HG03135 (cell line): ENCODE measurements at regions not wholly inside any gene's neighbourhood (a gene's known extent, or its start where the extent isn't known, plus 50 kb on each side); places are given as distances from the start of the nearest gene placed in this dataset.
"Not testable (repeated sequence)": the region's sequence is repeated elsewhere in the genome, so short reads cannot be mapped to it uniquely, and the experiment has no call there.

Source experiments
- ATAC-seq: cut with Tn5 transposase; IDR thresholded peaks from one replicate; pipeline ENCODE4 v1.9.1; 2021; ENCODE audit warnings: mild to moderate bottlenecking, moderate library complexity; ENCODE audit not compliant: unreplicated experiment

DNA sequence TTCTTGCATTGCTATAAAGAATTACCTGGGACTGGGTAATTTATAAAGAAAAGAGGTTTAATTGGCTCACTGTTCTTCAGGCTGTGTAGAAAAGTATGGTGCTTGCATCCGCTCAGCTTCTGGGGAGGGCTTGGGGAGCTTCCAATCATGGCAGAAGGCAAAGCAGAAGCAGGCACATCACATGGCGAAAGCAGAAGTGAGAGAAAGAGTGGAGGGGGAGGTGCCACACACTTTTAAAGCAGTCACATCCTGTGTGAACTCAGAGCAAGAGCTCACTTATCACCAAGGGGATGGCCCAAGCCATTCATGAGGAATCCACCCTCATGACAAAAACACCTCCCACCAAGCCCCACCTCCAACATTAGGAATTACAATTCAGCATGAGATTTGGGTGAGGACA is 303.5 kb downstream of the OTUD1 start:
- peak; percentile 97 for ATAC-seq

GRCh38 chr10:23742807-23743206 is 303.9 kb downstream of the OTUD1 start:
- no peak for ATAC-seq

- ATAC-seq = no peak
Measured at GRCh38 chr10:23754179-23754578, 315.3 kb downstream of the OTUD1 start.

DNA sequence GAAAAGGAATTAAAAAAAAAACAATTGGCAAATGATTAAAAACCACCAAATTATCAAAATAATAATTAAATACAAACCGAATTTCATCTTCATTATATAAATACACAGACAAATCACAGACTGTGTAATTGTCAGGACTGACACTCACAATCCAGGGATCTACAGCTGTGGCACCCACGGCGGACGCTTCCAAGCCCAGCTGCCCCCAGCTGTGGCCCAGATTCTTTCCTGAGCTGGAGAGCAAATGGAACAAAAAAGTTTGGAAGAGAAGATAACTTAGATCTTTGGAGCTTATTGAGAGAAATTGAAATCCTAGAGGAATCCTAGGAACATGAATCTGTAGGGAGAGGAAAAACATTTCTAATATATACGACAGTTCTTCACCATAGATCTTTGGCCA is 316.1 kb downstream of the OTUD1 start:
- ATAC-seq = no peak

DNA sequence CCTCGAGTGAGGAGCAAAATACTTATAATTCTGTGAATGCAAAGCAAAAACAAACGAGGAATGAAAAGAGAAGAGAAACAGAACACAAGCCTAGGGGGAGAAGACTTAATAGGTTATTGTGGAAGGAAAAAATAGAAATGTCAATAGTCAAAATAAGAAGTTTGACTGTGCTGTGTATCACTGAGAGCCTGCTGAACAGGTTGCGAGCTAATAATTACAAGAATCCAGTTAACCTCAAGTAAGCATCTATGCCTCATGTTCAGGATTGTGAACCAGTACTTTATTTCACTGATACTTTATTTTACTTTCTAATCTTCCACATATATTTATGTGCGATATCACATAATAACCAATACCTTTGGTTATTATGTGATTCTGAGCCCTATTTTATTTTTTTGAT is 316.7 kb downstream of the OTUD1 start:
- no peak for ATAC-seq

DNA sequence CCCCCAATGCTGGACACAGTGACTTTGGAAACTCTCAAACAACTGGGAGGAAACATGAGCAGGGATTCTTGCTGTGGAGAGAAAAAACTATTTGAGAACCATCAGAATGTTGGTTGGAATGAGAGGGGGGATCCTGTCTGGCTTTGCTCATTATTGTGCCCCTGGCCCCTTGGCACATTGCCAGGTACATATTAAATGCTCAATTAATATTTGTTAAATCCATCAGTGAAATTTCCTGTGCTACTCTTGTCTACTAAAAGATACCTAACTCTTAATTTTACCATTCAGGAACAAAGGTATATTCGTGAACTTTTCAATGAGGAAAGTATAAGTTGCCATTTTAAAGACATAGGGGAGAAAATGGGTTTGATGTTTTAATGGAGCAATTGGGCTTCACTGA is 329.4 kb downstream of the OTUD1 start:
- ATAC-seq = no peak

GRCh38 chr10:23777153-23777552 is 338.3 kb downstream of the OTUD1 start:
- ATAC-seq = no peak

DNA sequence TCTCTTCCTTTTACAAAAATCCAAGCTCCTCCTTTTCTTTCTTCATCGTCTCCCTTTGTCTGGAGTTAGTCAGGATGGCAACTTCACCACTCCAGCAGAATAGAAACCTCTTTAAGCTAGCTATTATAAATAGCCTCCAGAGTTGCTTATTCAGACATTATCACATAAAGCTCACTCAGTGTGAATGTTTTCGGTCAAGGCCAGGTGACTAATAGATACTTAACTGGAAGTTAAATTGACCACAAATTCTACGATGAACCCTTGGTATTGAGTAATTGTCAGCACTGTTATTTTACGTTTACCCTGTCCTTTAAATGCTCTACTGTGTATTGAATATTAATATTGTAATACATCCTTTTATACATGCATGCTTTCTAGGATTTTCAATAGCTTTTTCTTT is 340.4 kb downstream of the OTUD1 start:
- ATAC-seq = no peak

- ATAC-seq = no peak
Measured at GRCh38 chr10:23780331-23780730, 341.5 kb downstream of the OTUD1 start.

GRCh38 chr10:23786594-23786993 is 347.7 kb downstream of the OTUD1 start:
- ATAC-seq = no peak

DNA sequence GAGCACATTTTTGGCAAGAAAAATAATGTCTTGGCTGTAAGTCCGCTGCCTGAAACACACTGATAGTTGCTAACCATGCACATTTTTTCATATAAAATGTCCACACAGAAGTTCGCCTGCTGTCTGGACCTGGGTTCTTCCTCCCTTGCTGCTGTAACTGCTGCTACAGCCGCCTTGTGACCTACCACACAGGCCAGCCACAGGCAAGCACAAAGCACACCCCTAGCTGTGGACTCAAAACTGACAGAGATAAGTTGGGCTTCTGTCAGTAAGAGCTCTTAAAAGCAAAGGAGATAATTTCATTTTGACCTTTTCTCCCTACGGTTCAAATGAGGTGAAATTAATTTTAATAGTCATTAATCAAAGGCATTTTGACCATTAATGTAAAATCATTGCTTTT is 354.7 kb downstream of the OTUD1 start:
- ATAC-seq = no peak

GRCh38 chr10:23797452-23797851 is 358.6 kb downstream of the OTUD1 start:
- not testable (repeated sequence) for ATAC-seq

DNA sequence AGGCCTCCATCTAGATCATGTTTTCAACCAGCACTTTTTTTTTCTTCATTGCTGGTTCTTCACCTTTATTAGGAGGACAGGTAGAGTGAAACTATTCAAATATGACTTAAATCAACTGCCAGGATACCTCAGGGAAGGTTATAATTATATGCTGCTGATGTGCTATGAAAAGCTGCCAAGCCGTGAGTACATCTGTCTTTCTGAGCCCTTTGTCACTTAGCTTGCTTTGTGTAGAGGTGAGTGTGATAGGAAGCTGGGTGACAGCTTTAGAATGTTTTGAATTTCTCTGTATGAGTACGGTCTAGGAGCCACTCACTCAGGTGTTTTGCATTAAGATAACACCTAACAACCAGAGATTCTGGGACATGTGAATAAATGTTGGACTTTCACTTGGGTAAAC is 365.2 kb downstream of the OTUD1 start:
- ATAC-seq = no peak

DNA sequence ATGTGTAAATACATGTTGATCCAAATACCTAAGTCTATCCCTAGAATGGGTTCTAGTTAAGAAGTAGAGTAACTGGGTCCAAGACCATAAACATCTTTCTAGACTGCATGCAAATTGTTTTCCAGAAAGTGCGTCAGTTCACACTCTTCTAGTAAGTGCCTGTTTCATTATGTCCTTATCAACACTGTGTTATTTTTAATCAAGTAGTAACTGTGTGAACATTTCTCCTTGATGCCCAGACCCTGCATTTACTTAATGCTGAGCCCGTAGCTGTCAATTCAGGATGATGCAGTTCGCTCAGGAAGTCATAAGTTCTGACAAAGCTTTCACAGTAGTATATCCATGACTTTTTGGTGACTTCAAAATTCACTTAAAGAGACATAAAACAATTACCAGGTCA is 374.8 kb downstream of the OTUD1 start:
- no peak for ATAC-seq

GRCh38 chr10:23818484-23818883 is 379.6 kb downstream of the OTUD1 start:
- no peak for ATAC-seq

DNA sequence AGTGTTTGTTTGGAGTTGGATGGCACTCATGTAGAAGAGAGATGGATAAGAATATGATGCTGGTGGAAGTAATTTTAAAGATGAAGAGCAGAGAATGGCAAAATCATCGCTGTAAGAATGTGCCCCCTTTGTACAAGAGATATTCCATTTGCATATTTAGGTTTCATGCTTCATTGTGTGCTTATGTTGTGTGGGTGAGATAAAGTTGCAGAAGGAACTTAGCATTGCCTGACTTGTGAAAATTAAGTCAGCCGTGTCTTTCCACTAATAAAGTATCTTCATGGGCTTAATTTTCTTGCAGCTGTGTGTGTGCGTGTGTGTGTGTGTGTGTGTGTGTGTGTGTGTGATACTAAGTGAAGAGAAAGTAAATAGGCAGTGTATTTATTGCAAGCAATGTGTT is 381.9 kb downstream of the OTUD1 start:
- no peak for ATAC-seq

DNA sequence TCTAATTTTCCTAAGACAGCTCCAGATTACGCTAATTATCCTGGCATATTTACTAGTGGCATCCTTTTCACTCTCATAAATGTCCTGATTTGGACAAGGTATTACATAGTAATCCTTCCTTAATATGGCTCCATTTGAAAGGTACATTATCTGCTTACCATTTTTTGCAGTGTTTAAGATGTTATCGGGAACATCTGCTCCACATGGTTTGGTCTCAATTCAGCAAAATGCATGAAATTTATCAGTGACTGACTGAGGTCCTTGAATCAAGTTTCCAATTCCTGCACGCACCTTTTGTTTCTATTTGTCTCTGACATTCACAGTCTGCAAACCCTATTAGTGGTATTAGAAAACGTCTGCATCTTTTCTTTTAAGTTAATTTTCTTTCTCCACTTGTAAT is 384.1 kb upstream of the KIAA1217 start:
- ATAC-seq = no peak

- no peak for ATAC-seq
Measured at GRCh38 chr10:23826421-23826820, 382.5 kb upstream of the KIAA1217 start.

DNA sequence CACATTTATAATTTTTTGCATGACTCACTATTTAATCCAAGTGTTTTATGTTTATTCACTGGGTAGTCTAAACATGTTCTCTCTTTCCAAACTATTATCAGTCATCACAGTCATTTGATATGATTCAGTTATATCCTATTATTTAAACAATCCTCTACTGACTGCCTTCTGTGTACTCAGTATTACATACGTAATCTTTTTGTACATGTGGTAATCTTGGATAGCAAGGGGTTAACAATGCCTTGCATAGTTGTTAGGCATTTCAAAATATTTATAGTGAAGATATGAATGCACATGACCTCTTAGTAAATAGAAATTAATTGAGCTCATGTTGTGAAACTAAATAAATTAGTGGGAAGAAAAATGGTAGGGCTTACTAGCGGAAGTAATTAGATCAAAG is 379.4 kb upstream of the KIAA1217 start:
- no peak for ATAC-seq

DNA sequence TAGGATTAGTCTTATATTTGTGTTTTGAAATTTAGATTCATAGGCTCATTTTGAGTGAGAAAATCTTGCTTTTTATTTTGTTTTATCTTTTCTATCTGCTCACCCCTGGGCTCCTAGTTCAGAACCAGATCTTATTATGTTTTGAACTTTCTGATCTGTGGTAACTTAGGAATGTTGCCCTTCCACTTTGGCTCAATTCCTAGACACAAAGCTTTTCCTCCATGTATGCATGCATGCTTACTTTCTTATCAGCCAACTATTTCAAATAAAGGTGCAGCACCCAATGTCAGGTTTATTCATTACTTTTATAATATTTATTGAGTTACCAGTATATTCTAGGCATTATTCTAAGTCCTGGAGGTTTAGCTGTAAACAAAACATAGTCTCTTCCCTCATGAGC is 374.8 kb upstream of the KIAA1217 start:
- no peak for ATAC-seq

GRCh38 chr10:23850631-23851030 is 358.3 kb upstream of the KIAA1217 start:
- ATAC-seq = no peak

- ATAC-seq = no peak
Measured at GRCh38 chr10:23859598-23859997, 349.3 kb upstream of the KIAA1217 start.

DNA sequence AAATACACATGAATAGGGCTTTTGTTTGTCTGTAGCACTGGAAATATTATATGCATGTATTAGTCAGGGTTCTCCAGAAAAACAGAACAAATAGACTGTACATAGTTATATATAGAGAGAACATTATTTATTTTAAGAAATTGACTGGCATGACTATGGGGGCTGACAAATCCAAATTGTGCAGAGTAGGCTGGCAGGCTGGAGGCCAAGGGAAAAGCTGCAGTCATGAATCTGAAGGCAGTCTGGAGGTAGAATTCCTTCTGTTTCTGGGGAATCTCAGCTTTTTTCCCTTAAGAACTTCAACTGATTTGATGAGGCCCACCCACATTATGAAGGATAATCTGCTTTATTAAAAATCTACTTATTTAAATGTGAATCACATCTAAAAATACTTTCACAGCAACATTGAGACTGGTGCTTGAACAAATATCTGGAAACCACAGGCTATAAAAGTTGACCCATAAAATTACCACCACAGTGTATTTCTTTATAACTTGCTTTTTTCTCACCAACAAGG is 344.2 kb upstream of the KIAA1217 start:
- ATAC-seq = no peak

- not testable (repeated sequence) for ATAC-seq
Measured at GRCh38 chr10:23866985-23867384, 342.0 kb upstream of the KIAA1217 start.
